Right lobe of liver (tissue), 6 donors: ENCODE measurements at regions not wholly inside any gene's neighbourhood (a gene's known extent, or its start where the extent isn't known, plus 50 kb on each side); places are given as distances from the start of the nearest gene placed in this dataset.

Source experiments
- ATAC-seq, 4 donors: fragments of 200-7000 bp; cut with Tn5 transposase; one replicate each; pipeline ENCODE4 v1.9.1; 2020; ENCODE audit warnings: mild to moderate bottlenecking in 4 of 4, moderate library complexity in 4 of 4
- DNase-seq, 3 donors: peaks; one replicate each; pipeline ENCODE4 v3.0.0-alpha.2; 2020
- H3K27ac ChIP-seq, 3 donors: fragments of 200-600 bp; one replicate each; pipeline ENCODE4 v1.8.0; 2022
- H3K27me3 ChIP-seq, 2 donors: fragments of 200-600 bp; one replicate each; pipeline ENCODE4 v1.8.0; 2022
- H3K36me3 ChIP-seq, 4 donors: fragments of 200-600 bp; sonication (generic) in 1 of 4; one replicate each; pipeline versions ENCODE4 v1.5.1 to v1.8.0; 2017 to 2022; ENCODE audit warnings: control low read depth in 1 of 4
- H3K4me1 ChIP-seq, 4 donors: fragments of 200-600 bp; sonication (generic) in 1 of 4; one replicate each; pipeline versions ENCODE4 v1.5.1 to v1.8.0; 2017 to 2022; ENCODE audit warnings: control low read depth in 1 of 4
- H3K4me3 ChIP-seq, 3 donors: fragments of 200-600 bp; one replicate each; pipeline ENCODE4 v1.8.0; 2022
- H3K9me3 ChIP-seq, 4 donors: fragments of 200-600 bp; sonication (generic) in 1 of 4; one replicate each; pipeline versions ENCODE4 v1.5.1 to v1.8.0; 2017 to 2022; ENCODE audit warnings: control low read depth in 1 of 4
- POLR2A ChIP-seq: fragments of 450-650 bp; IDR thresholded peaks from one replicate; pipeline ENCODE4 v1.6.1; 2017; ENCODE audit warnings: antibody characterized with exemption, mild to moderate bottlenecking
- WGBS: methylation state at CpG from one replicate; pipeline ENCODE4 v1.1.6; 2018; ENCODE audit warnings: low coverage, low lambda C conversion rate; ENCODE audit not compliant: insufficient coverage; ENCODE audit errors: missing lambda C conversion rate; 5-methylcytosine and 5-hydroxymethylcytosine counted together
- intact Hi-C, 2 donors: fragments of 100-400 bp; cut with DNase I; formaldehyde crosslinking; loops; one replicate each; pipeline versions ENCODE4 v1.11.2 to v1.14.1; 2022
- TF ChIP-seq, protein P1 (sequence below), 4 donors: fragments of 200-600 bp in 3 of 4; fragments of 450-650 bp in 1 of 4; IDR thresholded peaks; one replicate each; pipeline versions ENCODE4 v1.5.1 to v1.8.0; 2016 to 2022; ENCODE audit warnings: antibody characterized with exemption in 4 of 4, mild to moderate bottlenecking in 2 of 4
- donor health status: DM: no; HTN: yes; CAD: no.
- donor health status: DM: no; HTN: no; CAD: no.
- donor health status: DM: no; HTN: no; CAD: no.
- donor health status: DM: no; HTN: yes; CAD: no.
- donor health status: DM: no; HTN: yes; CAD: no.

DNA sequence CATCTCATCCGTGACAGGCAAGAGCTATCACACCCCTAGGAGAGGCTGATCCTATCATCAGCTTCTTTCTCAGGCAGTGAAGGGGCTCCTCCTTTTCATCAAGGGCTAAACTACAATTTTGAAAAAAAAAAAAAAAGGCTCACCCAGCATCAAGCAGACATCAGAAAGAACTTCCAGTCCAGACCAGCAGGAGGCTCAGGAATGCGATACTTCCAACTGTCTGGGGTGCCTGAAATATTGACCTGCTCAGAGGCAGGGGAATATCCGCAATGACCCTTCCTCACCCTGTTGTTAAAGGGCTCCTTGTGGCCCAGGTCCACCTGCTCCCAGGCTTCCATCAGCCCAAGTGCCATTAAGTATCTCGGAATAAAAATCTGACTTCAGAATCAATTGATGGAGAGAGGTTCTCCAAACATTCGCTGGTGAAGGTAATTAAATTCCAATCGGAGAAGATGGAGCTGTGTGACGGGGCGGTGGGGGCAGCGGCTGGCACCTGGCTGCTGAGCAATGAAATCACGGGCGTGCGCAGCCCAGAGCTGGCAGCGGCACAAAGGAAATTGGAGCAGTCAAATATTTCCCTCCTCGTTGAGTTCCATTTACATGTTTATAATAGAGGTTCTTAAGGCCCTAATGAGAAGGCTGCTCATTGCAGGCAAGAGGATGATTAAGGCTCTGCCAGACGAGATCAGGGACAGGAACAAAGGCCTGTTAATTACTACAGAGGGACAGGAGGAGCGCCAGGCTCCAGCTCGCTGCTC lies 69.0 kb upstream of the THY1 start:
- 68% methylated on average over 8 of the region's 17 CpGs for WGBS
- no peak for DNase-seq

DNA sequence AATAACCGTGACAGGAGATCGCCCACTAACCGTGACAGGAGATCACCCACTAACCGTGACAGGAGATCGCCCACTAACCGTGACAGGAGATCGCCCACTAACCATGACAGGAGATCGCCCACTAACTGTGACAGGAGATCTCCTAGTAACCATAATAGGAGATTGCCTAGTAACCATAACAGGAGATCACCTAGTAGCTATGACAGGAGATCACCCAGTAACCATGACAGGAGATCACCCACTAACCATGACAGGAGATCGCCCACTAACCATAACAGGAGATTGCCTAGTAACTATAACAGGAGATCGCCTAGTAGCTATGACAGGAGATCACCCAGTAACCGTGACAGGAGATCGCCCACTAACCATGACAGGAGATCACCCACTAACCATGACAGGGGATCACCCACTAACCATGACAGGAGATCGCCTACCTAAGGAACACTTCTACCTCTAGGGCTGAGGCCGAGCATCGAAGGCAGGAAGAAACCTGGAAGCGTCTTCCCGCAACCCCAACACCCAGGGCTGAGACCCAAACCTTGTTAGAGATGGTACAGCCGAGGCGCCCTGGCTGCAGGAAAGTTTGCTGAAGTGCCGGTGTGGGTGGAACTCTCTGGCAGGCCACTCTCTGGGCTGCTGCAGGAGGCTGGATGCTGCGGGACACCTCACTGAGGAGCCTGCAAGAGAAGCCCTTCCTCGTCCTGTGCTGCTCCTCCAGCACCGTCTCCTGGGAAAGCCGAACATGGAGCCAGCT lies 67.5 kb upstream of the THY1 start:
- Histone ChIP-seq H3K4me1 (no peaks in the 10 kb centered on the region), H3K36me3 (no peaks in the 10 kb centered on the region), H3K27me3 (no peaks in the 10 kb centered on the region), H3K27ac (no peak overlapping the region), H3K4me3 (no peak overlapping the region), H3K9me3 (no peaks in the 10 kb centered on the region)
- DNase-seq (no peak), ATAC-seq (no peak)
- TF ChIP-seq, protein P1, sequence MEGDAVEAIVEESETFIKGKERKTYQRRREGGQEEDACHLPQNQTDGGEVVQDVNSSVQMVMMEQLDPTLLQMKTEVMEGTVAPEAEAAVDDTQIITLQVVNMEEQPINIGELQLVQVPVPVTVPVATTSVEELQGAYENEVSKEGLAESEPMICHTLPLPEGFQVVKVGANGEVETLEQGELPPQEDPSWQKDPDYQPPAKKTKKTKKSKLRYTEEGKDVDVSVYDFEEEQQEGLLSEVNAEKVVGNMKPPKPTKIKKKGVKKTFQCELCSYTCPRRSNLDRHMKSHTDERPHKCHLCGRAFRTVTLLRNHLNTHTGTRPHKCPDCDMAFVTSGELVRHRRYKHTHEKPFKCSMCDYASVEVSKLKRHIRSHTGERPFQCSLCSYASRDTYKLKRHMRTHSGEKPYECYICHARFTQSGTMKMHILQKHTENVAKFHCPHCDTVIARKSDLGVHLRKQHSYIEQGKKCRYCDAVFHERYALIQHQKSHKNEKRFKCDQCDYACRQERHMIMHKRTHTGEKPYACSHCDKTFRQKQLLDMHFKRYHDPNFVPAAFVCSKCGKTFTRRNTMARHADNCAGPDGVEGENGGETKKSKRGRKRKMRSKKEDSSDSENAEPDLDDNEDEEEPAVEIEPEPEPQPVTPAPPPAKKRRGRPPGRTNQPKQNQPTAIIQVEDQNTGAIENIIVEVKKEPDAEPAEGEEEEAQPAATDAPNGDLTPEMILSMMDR (IDR thresholded peaks at IDR 0.05), result no peak
- TF ChIP-seq POLR2A, result no peak
- WGBS, result 60% methylated on average over 3 of the region's 24 CpGs
- intact Hi-C loops, result no loop called here

More for the DNA sequence above, 69.0 kb upstream of the THY1 start:
- TF ChIP-seq, protein P1 (IDR thresholded peaks at IDR 0.05), result peak in 1 of 4 donors; percentile 13
- no peak for TF ChIP-seq POLR2A
- Histone ChIP-seq H3K27ac (no peak overlapping the region), H3K36me3 (no peaks in the 10 kb centered on the region), H3K4me1 (no peaks in the 10 kb centered on the region), H3K4me3 (no peak overlapping the region), H3K27me3 (no peaks in the 10 kb centered on the region), H3K9me3 (no peaks in the 10 kb centered on the region)
- intact Hi-C loops, result no loop called here
- no peak for ATAC-seq

DNA sequence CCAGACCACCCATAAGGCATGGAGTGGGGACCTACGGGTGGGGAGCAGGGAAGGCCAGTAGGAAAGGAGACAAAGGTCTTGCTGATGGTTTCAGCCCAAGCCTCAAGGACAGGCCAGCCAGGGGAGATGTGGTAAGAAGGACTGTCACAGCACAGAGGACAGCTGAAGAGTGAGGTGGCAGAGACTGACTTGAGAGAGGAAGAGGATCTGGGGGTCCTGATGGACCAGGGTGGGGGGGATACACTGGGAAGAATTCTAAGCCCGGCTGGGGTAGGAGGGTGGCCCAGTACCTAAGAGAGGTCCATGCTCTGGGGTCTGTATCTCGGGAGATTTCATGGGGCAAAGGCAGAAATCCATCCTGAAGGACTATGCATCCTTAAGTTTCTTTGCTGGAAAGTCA lies 66.1 kb upstream of the THY1 start:
- DNase-seq (peak in 1 of 3 donors; percentile 15), ATAC-seq (no peak)
- Histone ChIP-seq H3K9me3 (no peaks in the 10 kb centered on the region), H3K4me3 (no peak overlapping the region), H3K36me3 (no peaks in the 10 kb centered on the region), H3K27me3 (no peaks in the 10 kb centered on the region), H3K4me1 (no peaks in the 10 kb centered on the region), H3K27ac (no peak overlapping the region)
- 64% methylated on average over 3 of the region's 3 CpGs for WGBS
- intact Hi-C loops, result loop anchor here (10.0 kb wide), 3 partner anchors 46 to 616 kb away; no protein-coding TSS in a partner anchor
- TF ChIP-seq POLR2A, result no peak
- TF ChIP-seq, protein P1 (IDR thresholded peaks at IDR 0.05), result no peak

DNA sequence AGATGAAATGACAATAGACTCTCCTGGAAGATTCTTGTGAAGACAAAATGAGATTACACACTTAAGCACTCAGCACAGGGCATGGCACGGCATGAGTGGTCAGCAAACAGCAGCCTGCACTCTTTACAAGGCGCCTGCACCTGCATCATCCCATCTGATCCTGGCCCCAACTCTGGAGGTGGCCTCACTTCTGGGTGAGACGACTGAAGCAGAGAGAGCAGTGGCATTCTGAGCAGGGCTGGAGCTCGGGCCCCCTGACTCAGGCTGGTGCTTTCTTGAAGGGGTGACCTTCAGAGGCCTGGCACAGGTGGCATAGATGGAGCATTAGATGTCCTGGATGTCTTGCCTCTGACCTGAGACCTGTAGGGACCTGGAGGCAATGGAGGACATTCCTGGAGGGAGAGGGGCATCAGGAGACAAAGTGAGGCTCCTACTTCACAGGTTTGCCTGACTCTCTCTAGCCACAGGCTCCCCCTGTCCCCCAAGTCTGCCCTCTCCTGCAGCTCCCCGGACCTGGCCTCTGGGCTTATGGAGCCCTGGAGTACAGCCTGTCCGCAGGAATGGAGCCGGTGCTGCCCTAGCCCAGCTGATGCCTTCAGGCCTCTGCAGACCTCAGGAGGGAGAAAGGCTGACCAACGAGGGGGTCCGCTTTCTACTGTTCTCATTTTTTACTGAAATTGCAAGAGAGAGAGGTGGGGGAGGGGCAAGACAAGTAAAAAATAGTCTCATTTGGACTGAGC lies 65.5 kb upstream of the THY1 start:
- H3K9me3 ChIP-seq, result no peaks in the 10 kb centered on the region
- no peaks in the 10 kb centered on the region for H3K36me3 ChIP-seq
- no peak for ATAC-seq
- TF ChIP-seq, protein P1 (IDR thresholded peaks at IDR 0.05), result no peak
- no peak for TF ChIP-seq POLR2A
- no peak overlapping the region for H3K4me3 ChIP-seq
- 47% methylated on average over 4 of the region's 9 CpGs for WGBS
- no peaks in the 10 kb centered on the region for H3K27me3 ChIP-seq
- intact Hi-C loops, result loop anchor here (10.0 kb wide), 3 partner anchors 46 to 616 kb away; no protein-coding TSS in a partner anchor
- no peaks in the 10 kb centered on the region for H3K4me1 ChIP-seq
- DNase-seq, result peak in 1 of 3 donors; percentile 28
- no peak overlapping the region for H3K27ac ChIP-seq
